Thymus (tissue), 11 donors: ENCODE measurements at regions not wholly inside any gene's neighbourhood (a gene's known extent, or its start where the extent isn't known, plus 50 kb on each side); places are given as distances from the start of the nearest gene placed in this dataset.

Experiments used
- DNase-seq, 9 donors: peaks; one replicate each; pipeline ENCODE4 v3.0.0-alpha.2; 2013; ENCODE audit warnings: low spot score in 9 of 9, low read depth in 6 of 9, missing footprints in 1 of 9
- H3K27ac ChIP-seq, 2 donors: one replicate each; pipeline ENCODE4 v1.5.1; 2013; ENCODE audit warnings: control low read depth in 1 of 2, low read depth in 1 of 2, low read length in 1 of 2, mild to moderate bottlenecking in 1 of 2, moderate library complexity in 1 of 2
- H3K27me3 ChIP-seq, 2 donors: one replicate each; pipeline ENCODE4 v1.5.1; 2013; ENCODE audit warnings: low read length in 1 of 2; ENCODE audit not compliant: control insufficient read depth in 2 of 2, insufficient read depth in 1 of 2
- H3K36me3 ChIP-seq, 2 donors: one replicate each; pipeline ENCODE4 v1.5.1; 2013; ENCODE audit warnings: low read length in 1 of 2, mild to moderate bottlenecking in 1 of 2, moderate library complexity in 1 of 2; ENCODE audit not compliant: control insufficient read depth in 2 of 2, insufficient read depth in 2 of 2
- H3K4me1 ChIP-seq, 2 donors: one replicate each; pipeline ENCODE4 v1.5.1; 2013; ENCODE audit warnings: low read length in 2 of 2; ENCODE audit not compliant: control insufficient read depth in 2 of 2, insufficient read depth in 2 of 2
- H3K4me3 ChIP-seq, 2 donors: one replicate each; pipeline ENCODE4 v1.5.1; 2013; ENCODE audit warnings: low read length in 2 of 2, control low read depth in 1 of 2, mild to moderate bottlenecking in 1 of 2
- H3K9me3 ChIP-seq, 2 donors: one replicate each; pipeline ENCODE4 v1.5.1; 2013; ENCODE audit warnings: low read length in 1 of 2, mild to moderate bottlenecking in 1 of 2; ENCODE audit not compliant: control insufficient read depth in 2 of 2, insufficient read depth in 1 of 2
- WGBS: extraction: QIAGEN DNeasy Blood & Tissue Kit; methylation state at CpG from one replicate; pipeline ENCODE4 v1.1.7; 2013; 5-methylcytosine and 5-hydroxymethylcytosine counted together
- donor health status: healthy.

DNA sequence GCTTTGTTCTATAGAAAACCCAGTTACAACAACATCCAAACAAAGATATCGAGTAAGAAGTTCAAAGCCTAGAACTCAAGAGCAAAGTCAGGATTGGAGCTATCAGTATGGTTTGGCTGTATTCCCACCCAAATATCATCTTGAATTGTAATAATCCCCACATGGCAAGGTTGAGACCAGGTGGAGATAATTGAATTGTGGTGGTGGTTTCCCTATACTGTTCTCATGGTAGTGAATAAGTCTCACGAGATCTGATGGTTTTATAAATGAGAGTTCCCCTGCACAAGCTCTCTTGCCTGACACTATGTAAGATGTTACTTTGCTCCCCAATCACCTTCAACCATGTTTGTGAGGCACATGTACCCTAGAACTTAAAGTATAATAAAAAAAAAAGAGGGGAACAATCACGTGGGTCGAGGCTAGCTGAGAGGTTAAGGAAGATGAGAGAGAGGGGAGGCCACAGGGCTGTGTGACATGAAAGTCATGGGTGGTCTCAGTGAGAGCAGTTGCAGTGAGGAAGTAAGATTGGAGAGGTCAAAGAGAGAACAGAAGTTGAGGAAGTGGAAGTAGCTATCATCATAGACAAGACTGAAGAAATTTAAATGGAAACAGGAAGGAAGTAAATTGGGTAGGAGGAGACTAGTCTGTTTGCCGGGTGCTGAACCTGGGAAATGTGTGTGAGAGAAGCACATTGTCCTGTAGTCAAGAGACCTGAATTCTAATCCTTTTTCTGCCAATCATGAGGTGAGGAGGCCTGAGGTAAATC lies 80.1 kb upstream of the CD44 start:
- no peaks in the 10 kb centered on the region for H3K9me3 ChIP-seq
- no peak overlapping the region for H3K4me3 ChIP-seq
- H3K27ac ChIP-seq: peak overlapping the region in 1 of 2 donors; percentile 1
- peaks cover 0 to 4% of the 10 kb centered on the region in 2 donors for H3K4me1 ChIP-seq
- no peaks in the 10 kb centered on the region for H3K36me3 ChIP-seq
- DNase-seq: no peak
- no peaks in the 10 kb centered on the region for H3K27me3 ChIP-seq
- WGBS: 84% methylated on average over 5 of the region's 5 CpGs

DNA sequence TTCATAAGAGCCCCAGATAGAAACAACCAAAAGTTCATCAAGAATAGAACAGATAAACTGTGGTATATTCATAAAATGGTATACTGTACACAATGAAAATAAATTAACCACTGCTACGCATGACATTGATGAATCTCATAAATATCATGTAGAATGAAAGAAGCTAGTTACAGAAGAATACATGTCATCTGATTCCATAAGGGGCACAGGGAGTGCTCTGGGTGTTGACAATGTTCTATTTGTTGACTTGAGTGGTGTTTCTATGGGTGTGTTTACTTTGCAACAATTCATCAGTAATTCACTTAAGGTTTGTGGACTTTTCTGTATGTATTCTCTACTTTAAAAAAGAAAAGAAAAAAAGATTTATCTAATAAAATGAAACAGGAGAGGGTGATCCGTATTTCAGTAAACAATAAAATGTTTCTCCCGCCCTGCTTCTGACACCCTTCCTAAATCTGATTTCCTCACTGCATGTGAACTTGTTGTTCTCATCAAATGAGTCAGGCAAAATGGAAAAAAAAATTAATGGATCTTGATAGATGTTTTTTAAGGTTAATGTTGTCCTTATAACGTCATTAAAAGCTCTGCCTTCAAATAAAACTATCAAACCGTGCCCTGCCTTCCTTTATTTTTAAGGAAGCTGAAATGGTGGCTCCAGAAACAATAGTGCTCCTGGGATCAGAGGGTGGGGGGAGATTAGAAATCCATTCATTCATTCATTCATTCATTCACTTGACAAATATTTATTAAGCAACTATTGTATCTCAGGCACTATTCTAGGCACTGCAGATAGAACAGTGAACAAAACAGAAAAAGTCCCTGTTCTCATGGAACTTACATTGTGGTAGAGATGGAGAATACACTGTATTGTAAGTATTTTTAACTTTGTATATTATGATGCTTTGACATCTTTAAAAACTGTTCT lies 77.2 kb upstream of the CD44 start:
- H3K4me1 ChIP-seq: peaks cover 9 to 11% of the 10 kb centered on the region in 2 donors
- no peak for DNase-seq

DNA sequence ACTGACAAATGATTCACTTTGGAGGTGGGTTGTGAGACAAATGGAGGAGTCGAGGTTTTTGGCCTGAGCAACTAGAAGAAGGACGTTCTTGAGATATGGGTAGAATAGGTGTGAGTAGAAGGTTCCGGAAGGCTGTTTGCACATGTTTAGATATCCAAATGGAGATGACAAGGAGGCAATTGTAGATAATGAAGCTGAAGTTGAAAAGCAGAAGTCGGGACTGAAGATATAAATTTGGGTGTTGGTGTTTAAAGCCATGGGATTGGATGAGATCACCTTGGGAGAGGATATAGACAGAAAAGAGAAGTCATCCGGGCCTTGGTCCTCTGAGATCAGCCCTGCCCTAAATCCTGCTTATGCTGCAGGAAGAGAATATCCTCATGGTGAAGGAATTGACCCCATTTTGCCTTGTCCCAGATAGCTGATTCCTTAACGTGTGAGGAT lies 75.5 kb upstream of the CD44 start:
- DNase-seq: no peak
- H3K27me3 ChIP-seq: no peaks in the 10 kb centered on the region
- H3K36me3 ChIP-seq: no peaks in the 10 kb centered on the region
- WGBS: 95% methylated on average over 6 of the region's 6 CpGs
- H3K27ac ChIP-seq: no peak overlapping the region
- peaks cover 16 to 17% of the 10 kb centered on the region in 2 donors for H3K4me1 ChIP-seq
- H3K4me3 ChIP-seq: no peak overlapping the region
- no peaks in the 10 kb centered on the region for H3K9me3 ChIP-seq

More for the DNA sequence above, 77.2 kb upstream of the CD44 start:
- no peak overlapping the region for H3K27ac ChIP-seq
- WGBS: 93% methylated on average over 5 of the region's 5 CpGs
- no peaks in the 10 kb centered on the region for H3K9me3 ChIP-seq
- H3K36me3 ChIP-seq: no peaks in the 10 kb centered on the region
- H3K4me3 ChIP-seq: no peak overlapping the region
- no peaks in the 10 kb centered on the region for H3K27me3 ChIP-seq

- DNase-seq: no peak
- WGBS: 95% methylated on average over 8 of the region's 8 CpGs
- H3K36me3 ChIP-seq: no peaks in the 10 kb centered on the region
- H3K4me3 ChIP-seq: no peak overlapping the region
- H3K9me3 ChIP-seq: peaks cover 0 to under 1% of the 10 kb centered on the region in 2 donors
- no peaks in the 10 kb centered on the region for H3K27me3 ChIP-seq
- no peak overlapping the region for H3K27ac ChIP-seq
- peaks cover 12 to 17% of the 10 kb centered on the region in 2 donors for H3K4me1 ChIP-seq
Measured at GRCh38 chr11:35064114-35064800, 74.7 kb upstream of the CD44 start.

DNA sequence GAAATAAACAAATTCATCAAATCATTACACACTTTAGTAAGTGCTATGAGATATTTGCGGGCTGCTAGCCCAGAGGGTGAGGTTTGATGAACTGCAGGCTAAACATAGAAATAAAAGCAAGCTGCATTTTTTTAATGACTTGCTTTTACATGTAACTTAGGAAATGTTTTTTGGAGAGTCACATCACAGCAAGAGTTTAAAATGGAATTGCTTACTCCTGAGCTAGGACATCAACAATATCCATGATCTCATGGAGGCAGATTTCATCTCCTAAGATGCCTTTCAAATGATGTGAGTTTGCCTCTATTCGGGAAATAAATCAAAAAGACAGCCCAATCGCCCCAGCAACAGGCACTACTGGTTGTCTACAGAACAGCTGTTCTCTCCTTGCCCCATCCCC lies 73.4 kb upstream of the CD44 start:
- WGBS: 96% methylated on average over 3 of the region's 3 CpGs
- no peaks in the 10 kb centered on the region for H3K36me3 ChIP-seq
- H3K27ac ChIP-seq: no peak overlapping the region
- peaks cover 0 to 3% of the 10 kb centered on the region in 2 donors for H3K9me3 ChIP-seq
- no peak overlapping the region for H3K4me3 ChIP-seq
- H3K27me3 ChIP-seq: no peaks in the 10 kb centered on the region
- H3K4me1 ChIP-seq: peaks cover 12 to 17% of the 10 kb centered on the region in 2 donors
- DNase-seq: no peak

- no peak for DNase-seq
- 47% methylated on average over 1 of the region's 1 CpG for WGBS
- H3K4me3 ChIP-seq: no peak overlapping the region
- H3K4me1 ChIP-seq: peaks cover 12 to 17% of the 10 kb centered on the region in 2 donors
- H3K27ac ChIP-seq: no peak overlapping the region
- no peaks in the 10 kb centered on the region for H3K27me3 ChIP-seq
- H3K36me3 ChIP-seq: no peaks in the 10 kb centered on the region
- peaks cover 0 to 3% of the 10 kb centered on the region in 2 donors for H3K9me3 ChIP-seq
Measured at GRCh38 chr11:35066030-35066429, 72.9 kb upstream of the CD44 start.

GRCh38 chr11:35066783-35067423 lies 72.1 kb upstream of the CD44 start:
- H3K36me3 ChIP-seq: no peaks in the 10 kb centered on the region
- H3K4me3 ChIP-seq: no peak overlapping the region
- H3K4me1 ChIP-seq: peaks cover 12 to 17% of the 10 kb centered on the region in 2 donors
- no peaks in the 10 kb centered on the region for H3K27me3 ChIP-seq
- 50% methylated on average over 3 of the region's 3 CpGs for WGBS
- peaks cover 0 to 3% of the 10 kb centered on the region in 2 donors for H3K9me3 ChIP-seq
- H3K27ac ChIP-seq: peak overlapping the region; percentile 32 to 66
- DNase-seq: peak in 2 of 9 donors; percentile 41 to 72

DNA sequence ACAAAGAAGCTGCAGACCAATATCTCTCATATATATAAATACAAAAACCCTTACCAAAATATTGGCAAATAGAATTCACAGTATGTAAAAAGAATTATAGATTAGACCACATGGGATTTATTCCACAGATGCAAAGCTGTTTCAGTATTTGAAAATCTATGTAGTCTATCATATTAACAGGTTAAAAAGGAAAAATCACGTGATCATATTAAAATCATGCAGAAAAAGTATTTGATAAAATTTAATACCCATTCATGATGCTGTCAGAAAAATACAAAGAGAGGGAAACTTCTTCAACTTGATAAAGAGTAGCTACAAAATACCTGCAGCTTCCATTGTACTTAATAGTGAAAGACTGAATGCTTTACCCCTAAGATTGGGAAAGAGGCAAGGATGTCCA lies 67.2 kb upstream of the CD44 start:
- Histone ChIP-seq H3K27me3 (no peaks in the 10 kb centered on the region), H3K4me3 (no peak overlapping the region), H3K9me3 (peaks cover 0 to 3% of the 10 kb centered on the region in 2 donors), H3K36me3 (no peaks in the 10 kb centered on the region), H3K27ac (no peak overlapping the region), H3K4me1 (peaks cover 7 to 13% of the 10 kb centered on the region in 2 donors)
- WGBS: 97% methylated on average over 1 of the region's 1 CpG
- DNase-seq: no peak
